ENCODE measurements at regions not wholly inside any gene's neighbourhood (a gene's known extent, or its start where the extent isn't known, plus 50 kb on each side); places are given as distances from the start of the nearest gene placed in this dataset.
A peak's percentile ranks its signal among the peaks of the same experiment; 100 is the strongest.

DNA sequence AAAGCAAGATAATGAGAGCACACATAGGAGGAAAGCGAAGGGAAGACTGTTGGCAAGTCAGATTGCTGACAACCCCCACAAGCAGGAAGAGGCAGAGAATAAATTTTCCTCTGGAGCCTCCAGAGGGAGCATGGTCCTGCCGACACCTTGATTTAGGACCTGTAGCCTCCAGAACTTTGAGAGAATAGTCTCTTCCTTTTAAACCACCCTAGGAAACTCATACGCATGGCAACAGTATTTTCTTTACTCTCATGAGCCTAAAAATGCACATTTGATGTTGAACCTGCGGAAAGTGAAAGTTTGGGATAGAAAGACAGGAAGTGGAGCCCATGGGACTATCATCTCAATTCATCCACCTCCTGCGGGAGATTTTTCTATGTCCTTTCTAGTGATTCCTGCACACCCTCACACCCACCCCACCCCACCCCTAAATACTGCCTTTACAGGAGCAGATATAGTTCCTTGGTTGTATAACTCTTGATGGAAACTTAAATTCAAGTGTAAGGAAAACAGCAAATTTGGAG, 116.7 kb upstream of the LPP start:
- no peak for TF ChIP-seq POLR2A (IDR thresholded peaks at IDR 0.05)
- TF ChIP-seq, protein P1, sequence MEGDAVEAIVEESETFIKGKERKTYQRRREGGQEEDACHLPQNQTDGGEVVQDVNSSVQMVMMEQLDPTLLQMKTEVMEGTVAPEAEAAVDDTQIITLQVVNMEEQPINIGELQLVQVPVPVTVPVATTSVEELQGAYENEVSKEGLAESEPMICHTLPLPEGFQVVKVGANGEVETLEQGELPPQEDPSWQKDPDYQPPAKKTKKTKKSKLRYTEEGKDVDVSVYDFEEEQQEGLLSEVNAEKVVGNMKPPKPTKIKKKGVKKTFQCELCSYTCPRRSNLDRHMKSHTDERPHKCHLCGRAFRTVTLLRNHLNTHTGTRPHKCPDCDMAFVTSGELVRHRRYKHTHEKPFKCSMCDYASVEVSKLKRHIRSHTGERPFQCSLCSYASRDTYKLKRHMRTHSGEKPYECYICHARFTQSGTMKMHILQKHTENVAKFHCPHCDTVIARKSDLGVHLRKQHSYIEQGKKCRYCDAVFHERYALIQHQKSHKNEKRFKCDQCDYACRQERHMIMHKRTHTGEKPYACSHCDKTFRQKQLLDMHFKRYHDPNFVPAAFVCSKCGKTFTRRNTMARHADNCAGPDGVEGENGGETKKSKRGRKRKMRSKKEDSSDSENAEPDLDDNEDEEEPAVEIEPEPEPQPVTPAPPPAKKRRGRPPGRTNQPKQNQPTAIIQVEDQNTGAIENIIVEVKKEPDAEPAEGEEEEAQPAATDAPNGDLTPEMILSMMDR (IDR thresholded peaks at IDR 0.05 in 8 of 11, conservative IDR thresholded peaks at IDR 0.05 in 3 of 11) = peak in 4 of 11 experiments; percentile 21 to 33 (median 24)
- Histone ChIP-seq H3K4me1 (peaks cover 0 to 18% (median 5%) of the 10 kb centered on the region in 6 donors), H3K27me3 (replicated peaks in 1 of 7) (no peaks in the 10 kb centered on the region), H3K9me3 (peaks cover 0 to 5% (median 0%) of the 10 kb centered on the region in 8 donors), H3K4me3 (peak overlapping the region in 1 of 8 donors; percentile 22), H3K27ac (peak overlapping the region in 2 of 8 donors; percentile 42 to 57), H3K36me3 (no peaks in the 10 kb centered on the region)
- 54 to 69% (median 65%) methylated on average over 5 of the region's 5 CpGs for WGBS, 5 donors
- no peak for DNase-seq
- intact Hi-C loops (cut with DNase I; ENCODE audit: low total_unique reads) = no loop called here

DNA sequence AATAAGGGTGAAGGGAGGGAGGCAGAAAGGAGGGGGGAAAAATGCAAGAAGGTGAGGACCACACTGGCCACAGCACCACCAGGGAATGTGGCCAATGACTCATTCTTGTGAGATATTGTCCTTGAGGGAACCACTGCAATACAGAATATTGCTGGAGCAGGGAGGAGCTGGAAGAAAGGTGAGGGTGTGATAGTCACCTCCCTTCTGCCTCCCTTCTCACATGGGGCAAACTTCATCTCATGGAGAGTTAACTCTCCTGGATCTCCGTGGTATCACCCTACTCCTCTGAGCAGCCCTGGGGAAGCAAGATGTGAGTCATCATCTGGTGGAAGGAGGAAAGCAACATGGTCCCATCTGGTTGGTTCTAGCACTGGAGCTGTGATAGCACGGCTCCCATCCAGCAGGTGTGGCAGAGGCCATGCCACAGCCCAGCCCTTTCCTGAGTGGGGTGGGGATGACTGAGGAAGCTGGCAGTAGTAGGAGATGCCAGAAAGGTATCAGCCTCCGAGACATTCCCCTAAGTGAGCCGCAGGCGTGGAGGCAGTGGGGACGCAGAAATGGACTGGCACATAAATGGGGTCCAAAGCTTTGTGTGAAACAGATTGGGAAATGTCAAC, 115.9 kb upstream of the LPP start:
- no peaks in the 10 kb centered on the region for H3K27me3 ChIP-seq (replicated peaks in 1 of 7)
- H3K4me3 ChIP-seq = no peak overlapping the region
- H3K9me3 ChIP-seq = peaks cover 0 to 5% (median 0%) of the 10 kb centered on the region in 8 donors
- intact Hi-C loops (cut with DNase I; ENCODE audit: low total_unique reads) = no loop called here
- H3K27ac ChIP-seq = no peak overlapping the region
- H3K4me1 ChIP-seq = peaks cover 0 to 18% (median 5%) of the 10 kb centered on the region in 6 donors
- WGBS, 5 donors = 71 to 89% (median 83%) methylated on average over 6 of the region's 6 CpGs
- TF ChIP-seq POLR2A (IDR thresholded peaks at IDR 0.05) = no peak
- no peaks in the 10 kb centered on the region for H3K36me3 ChIP-seq
- DNase-seq = no peak

DNA sequence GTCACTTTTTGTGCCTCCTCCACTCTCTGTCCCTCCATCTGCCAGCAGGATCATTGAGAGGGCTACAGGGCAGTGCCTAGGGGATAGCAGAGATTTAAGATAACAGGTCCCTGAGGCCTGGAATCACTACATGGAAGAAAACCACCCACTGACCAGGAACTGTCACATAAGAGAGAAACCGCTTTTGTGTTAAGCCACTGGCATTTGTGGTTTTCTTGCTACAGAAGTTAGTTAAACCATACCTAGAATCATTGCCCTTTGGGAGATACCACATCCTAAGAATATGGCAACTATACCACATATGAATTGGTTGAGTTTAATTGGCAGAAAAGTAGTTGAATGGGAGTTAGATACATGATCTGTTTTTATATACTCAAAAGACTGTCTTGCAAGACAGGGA, 112.8 kb upstream of the LPP start:
- 25 to 71% (median 54%) methylated on average over 1 of the region's 1 CpG for WGBS, 5 donors
- TF ChIP-seq POLR2A (IDR thresholded peaks at IDR 0.05) (no peak), POLR2AphosphoS5 (IDR thresholded peaks at IDR 0.05) (no peak)
- TF ChIP-seq, protein P1 (IDR thresholded peaks at IDR 0.05 in 8 of 11, conservative IDR thresholded peaks at IDR 0.05 in 3 of 11) = no peak
- intact Hi-C loops (cut with DNase I; ENCODE audit: low total_unique reads) = no loop called here

DNA sequence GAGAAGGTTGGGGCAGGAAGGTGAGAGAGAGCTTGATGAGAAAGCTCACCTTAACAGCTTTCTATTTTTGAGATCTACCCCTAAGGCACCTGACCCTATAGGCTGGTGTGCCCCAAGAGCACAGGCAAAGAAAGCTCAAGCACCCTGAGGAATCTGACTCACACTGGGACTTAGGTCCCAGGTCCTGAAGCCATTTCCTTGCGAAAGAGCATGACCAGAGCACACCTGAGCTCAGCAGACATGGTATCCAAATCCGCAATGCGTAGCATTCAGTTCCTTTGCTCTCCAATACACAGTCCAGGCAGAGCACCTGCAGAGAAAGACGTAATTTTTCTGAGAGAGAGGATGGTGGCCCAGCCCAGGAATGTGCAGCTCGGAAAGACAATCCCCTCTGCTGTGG, 112.1 kb upstream of the LPP start:
- WGBS, 5 donors = 92 to 98% (median 95%) methylated on average over 5 of the region's 5 CpGs
- Histone ChIP-seq H3K9me3 (no peaks in the 10 kb centered on the region), H3K4me1 (peaks cover 0 to 8% (median under 1%) of the 10 kb centered on the region in 6 donors), H3K27me3 (replicated peaks in 1 of 7) (no peaks in the 10 kb centered on the region), H3K27ac (no peak overlapping the region), H3K36me3 (no peaks in the 10 kb centered on the region), H3K4me3 (no peak overlapping the region)
- no peak for DNase-seq
- TF ChIP-seq POLR2AphosphoS5 (IDR thresholded peaks at IDR 0.05) (no peak), POLR2A (IDR thresholded peaks at IDR 0.05) (no peak)
- TF ChIP-seq, protein P1 (IDR thresholded peaks at IDR 0.05 in 8 of 11, conservative IDR thresholded peaks at IDR 0.05 in 3 of 11) = no peak
- intact Hi-C loops (cut with DNase I; ENCODE audit: low total_unique reads) = no loop called here

More for the DNA sequence above, 112.8 kb upstream of the LPP start:
- no peak for DNase-seq
- H3K36me3 ChIP-seq = no peaks in the 10 kb centered on the region
- peaks cover 0 to 15% (median 3%) of the 10 kb centered on the region in 6 donors for H3K4me1 ChIP-seq
- no peaks in the 10 kb centered on the region for H3K9me3 ChIP-seq
- no peaks in the 10 kb centered on the region for H3K27me3 ChIP-seq (replicated peaks in 1 of 7)
- no peak overlapping the region for H3K27ac ChIP-seq
- no peak overlapping the region for H3K4me3 ChIP-seq

Measured in spleen (tissue), 11 donors.